ENCODE measurements at regions not wholly inside any gene's neighbourhood (a gene's known extent, or its start where the extent isn't known, plus 50 kb on each side); places are given as distances from the start of the nearest gene placed in this dataset.

GRCh38 chr2:61636686-61637085 lies 98.5 kb upstream of the XPO1 start:
- no peaks in the 10 kb centered on the region for H3K4me1 Mint-ChIP-seq (ENCODE audit: unreplicated experiment)
- TF ChIP-seq, protein P1, sequence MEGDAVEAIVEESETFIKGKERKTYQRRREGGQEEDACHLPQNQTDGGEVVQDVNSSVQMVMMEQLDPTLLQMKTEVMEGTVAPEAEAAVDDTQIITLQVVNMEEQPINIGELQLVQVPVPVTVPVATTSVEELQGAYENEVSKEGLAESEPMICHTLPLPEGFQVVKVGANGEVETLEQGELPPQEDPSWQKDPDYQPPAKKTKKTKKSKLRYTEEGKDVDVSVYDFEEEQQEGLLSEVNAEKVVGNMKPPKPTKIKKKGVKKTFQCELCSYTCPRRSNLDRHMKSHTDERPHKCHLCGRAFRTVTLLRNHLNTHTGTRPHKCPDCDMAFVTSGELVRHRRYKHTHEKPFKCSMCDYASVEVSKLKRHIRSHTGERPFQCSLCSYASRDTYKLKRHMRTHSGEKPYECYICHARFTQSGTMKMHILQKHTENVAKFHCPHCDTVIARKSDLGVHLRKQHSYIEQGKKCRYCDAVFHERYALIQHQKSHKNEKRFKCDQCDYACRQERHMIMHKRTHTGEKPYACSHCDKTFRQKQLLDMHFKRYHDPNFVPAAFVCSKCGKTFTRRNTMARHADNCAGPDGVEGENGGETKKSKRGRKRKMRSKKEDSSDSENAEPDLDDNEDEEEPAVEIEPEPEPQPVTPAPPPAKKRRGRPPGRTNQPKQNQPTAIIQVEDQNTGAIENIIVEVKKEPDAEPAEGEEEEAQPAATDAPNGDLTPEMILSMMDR (conservative IDR thresholded peaks at IDR 0.05) = no peak
- no peaks in the 10 kb centered on the region for H3K27me3 Mint-ChIP-seq
- H3K9me3 Mint-ChIP-seq = peaks cover 4% of the 10 kb centered on the region
- DNase-seq (ENCODE audit: extremely low spot score, unreplicated experiment) = no peak
- no peak overlapping the region for H3K4me3 Mint-ChIP-seq
- no peak overlapping the region for H3K27ac Mint-ChIP-seq
- H3K36me3 Mint-ChIP-seq = no peaks in the 10 kb centered on the region

DNA sequence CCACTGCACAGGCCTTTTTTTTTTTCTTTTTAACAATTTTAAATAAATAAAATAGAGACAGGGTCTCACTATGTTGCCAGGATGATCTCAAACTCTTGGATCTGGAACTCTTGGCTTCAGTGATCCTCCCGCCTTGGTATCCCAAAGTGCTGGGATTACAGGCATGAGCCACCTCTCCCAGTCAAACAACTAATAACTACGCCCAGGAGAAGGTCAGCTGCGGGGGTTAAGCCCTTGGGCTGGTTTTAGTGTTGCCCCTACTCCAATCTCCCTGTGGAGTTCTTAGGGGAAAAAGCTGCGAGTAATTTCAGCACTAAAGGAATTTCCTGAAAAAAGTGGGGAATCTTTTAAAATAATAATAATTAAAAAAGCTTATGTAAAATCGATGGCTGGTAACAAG lies 96.4 kb upstream of the XPO1 start:
- H3K27me3 Mint-ChIP-seq = no peaks in the 10 kb centered on the region
- no peaks in the 10 kb centered on the region for H3K36me3 Mint-ChIP-seq
- DNase-seq (ENCODE audit: extremely low spot score, unreplicated experiment) = no peak
- TF ChIP-seq, protein P1 (conservative IDR thresholded peaks at IDR 0.05) = no peak
- H3K9me3 Mint-ChIP-seq = no peaks in the 10 kb centered on the region
- no peak overlapping the region for H3K4me3 Mint-ChIP-seq
- H3K27ac Mint-ChIP-seq = no peak overlapping the region
- H3K4me1 Mint-ChIP-seq (ENCODE audit: unreplicated experiment) = peaks cover 6% of the 10 kb centered on the region

- no peaks in the 10 kb centered on the region for H3K36me3 Mint-ChIP-seq
- DNase-seq (ENCODE audit: extremely low spot score, unreplicated experiment) = no peak
- H3K4me1 Mint-ChIP-seq (ENCODE audit: unreplicated experiment) = peaks cover 6% of the 10 kb centered on the region
- H3K4me3 Mint-ChIP-seq = no peak overlapping the region
- no peak overlapping the region for H3K27ac Mint-ChIP-seq
- H3K9me3 Mint-ChIP-seq = no peaks in the 10 kb centered on the region
- TF ChIP-seq, protein P1 (conservative IDR thresholded peaks at IDR 0.05) = peak; percentile 40
- H3K27me3 Mint-ChIP-seq = no peaks in the 10 kb centered on the region
These were observed 95.1 kb upstream of the XPO1 start for GRCh38 chr2:61633250-61633649.

DNA sequence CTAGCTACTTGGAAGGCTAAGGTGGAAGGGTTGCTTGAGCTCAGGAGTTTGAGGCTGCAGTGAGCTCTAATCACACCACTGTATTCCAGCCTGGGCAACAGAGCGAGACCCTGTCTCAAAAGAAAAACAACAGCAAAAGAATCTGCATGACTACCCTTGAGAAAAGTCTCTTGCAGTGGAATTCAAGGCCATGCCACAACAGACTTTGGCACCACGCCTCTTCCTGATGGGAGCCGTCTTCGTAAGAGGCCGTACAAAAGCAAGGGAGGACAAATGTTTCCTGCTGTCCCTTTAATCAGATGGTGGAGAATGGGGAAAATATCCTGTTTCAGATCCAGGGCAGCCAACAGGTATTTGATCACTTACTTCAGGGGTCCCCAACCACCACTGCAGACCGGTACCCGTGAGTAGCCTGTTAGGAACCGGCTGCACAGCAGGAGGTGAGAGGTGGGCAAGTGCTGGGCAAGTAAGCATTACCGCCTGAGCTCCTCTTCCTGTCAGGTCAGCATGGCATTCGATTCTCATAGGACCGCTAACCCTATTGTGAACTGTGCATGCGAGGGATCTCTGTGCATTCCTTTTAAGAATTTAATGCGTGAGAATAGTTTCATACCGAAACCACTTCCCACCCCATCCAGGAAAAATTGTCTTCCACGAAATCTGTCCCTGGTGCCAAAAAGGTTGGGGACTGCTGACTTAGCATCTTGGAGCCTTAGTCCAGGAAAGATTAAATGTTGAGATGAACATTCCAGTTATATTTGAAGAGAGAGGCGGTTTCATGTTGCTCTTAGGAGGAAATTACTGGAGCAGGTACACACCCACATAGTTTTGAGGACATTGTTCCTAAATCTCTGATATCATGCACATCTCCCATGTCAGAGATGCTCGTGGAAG lies 94.4 kb upstream of the XPO1 start:
- no peaks in the 10 kb centered on the region for H3K9me3 Mint-ChIP-seq
- H3K36me3 Mint-ChIP-seq = no peaks in the 10 kb centered on the region
- TF ChIP-seq, protein P1 (conservative IDR thresholded peaks at IDR 0.05) = no peak
- no peaks in the 10 kb centered on the region for H3K27me3 Mint-ChIP-seq
- H3K4me1 Mint-ChIP-seq (ENCODE audit: unreplicated experiment) = peaks cover 6% of the 10 kb centered on the region
- no peak overlapping the region for H3K4me3 Mint-ChIP-seq
- no peak overlapping the region for H3K27ac Mint-ChIP-seq
- DNase-seq (ENCODE audit: extremely low spot score, unreplicated experiment) = no peak

GRCh38 chr2:61631321-61631720 lies 93.2 kb upstream of the XPO1 start:
- no peak overlapping the region for H3K4me3 Mint-ChIP-seq
- TF ChIP-seq, protein P1 (conservative IDR thresholded peaks at IDR 0.05) = no peak
- no peaks in the 10 kb centered on the region for H3K36me3 Mint-ChIP-seq
- H3K9me3 Mint-ChIP-seq = no peaks in the 10 kb centered on the region
- no peaks in the 10 kb centered on the region for H3K27me3 Mint-ChIP-seq
- DNase-seq (ENCODE audit: extremely low spot score, unreplicated experiment) = no peak
- H3K27ac Mint-ChIP-seq = no peak overlapping the region
- peaks cover 6% of the 10 kb centered on the region for H3K4me1 Mint-ChIP-seq (ENCODE audit: unreplicated experiment)
